Neural progenitor cell (in vitro differentiated cells): ENCODE measurements at regions not wholly inside any gene's neighbourhood (a gene's known extent, or its start where the extent isn't known, plus 50 kb on each side); places are given as distances from the start of the nearest gene placed in this dataset.

Source experiments
- DNase-seq: peaks from one replicate; pipeline ENCODE4 v3.0.0-alpha.2; 2016; ENCODE audit warnings: low spot score
- H2AFZ ChIP-seq: fragments of 200-600 bp; sonication (generic); replicated peaks from 2 replicates; pipeline ENCODE4 v1.6.1; 2016; ENCODE audit warnings: antibody characterized with exemption
- H3F3A ChIP-seq: fragments of 200-600 bp; sonication (generic); 2 replicates; pipeline ENCODE4 v1.6.1; 2016; ENCODE audit warnings: antibody characterized with exemption, low read depth
- H3K27ac ChIP-seq: fragments of 200-600 bp; sonication (generic); 2 replicates; pipeline ENCODE4 v1.5.1; 2016; ENCODE audit warnings: mild to moderate bottlenecking
- H3K27me3 ChIP-seq: fragments of 200-600 bp; sonication (generic); 2 replicates; pipeline ENCODE4 v1.6.1; 2016; ENCODE audit warnings: mild to moderate bottlenecking, moderate library complexity
- H3K36me3 ChIP-seq: fragments of 200-600 bp; sonication (generic); 2 replicates; pipeline ENCODE4 v1.5.1; 2016
- H3K4me1 ChIP-seq: fragments of 200-600 bp; sonication (generic); 2 replicates; pipeline ENCODE4 v1.6.1; 2016; ENCODE audit warnings: mixed run types
- H3K4me2 ChIP-seq: fragments of 200-600 bp; sonication (generic); 2 replicates; pipeline ENCODE4 v1.6.1; 2016
- H3K4me3 ChIP-seq: fragments of 200-600 bp; sonication (generic); 2 replicates; pipeline ENCODE4 v1.5.1; 2016
- H3K79me2 ChIP-seq: fragments of 200-600 bp; sonication (generic); 2 replicates; pipeline ENCODE4 v1.6.1; 2016; ENCODE audit warnings: low read depth
- H3K9ac ChIP-seq: fragments of 200-600 bp; sonication (generic); 2 replicates; pipeline ENCODE4 v1.6.1; 2016
- H3K9me3 ChIP-seq: fragments of 200-600 bp; sonication (generic); 2 replicates; pipeline ENCODE4 v1.5.1; 2016; ENCODE audit warnings: low read depth
- H4K20me1 ChIP-seq: fragments of 200-600 bp; sonication (generic); 2 replicates; pipeline ENCODE4 v1.6.1; 2016; ENCODE audit warnings: low read depth
- H3K27ac Mint-ChIP-seq: 3 replicates; pipeline ENCODE4 v1.8.0; 2021; ENCODE audit warnings: mixed read lengths
- H3K27me3 Mint-ChIP-seq: 2 replicates; pipeline ENCODE4 v1.8.0; 2022; ENCODE audit warnings: low read depth, mild to moderate bottlenecking, inconsistent platforms, moderate library complexity, mixed read lengths; ENCODE audit not compliant: insufficient read depth
- H3K36me3 Mint-ChIP-seq: 3 replicates; pipeline ENCODE4 v1.8.0; 2021; ENCODE audit warnings: mixed read lengths
- H3K4me1 Mint-ChIP-seq: 3 replicates; pipeline ENCODE4 v1.8.0; 2021; ENCODE audit warnings: mixed read lengths
- H3K4me3 Mint-ChIP-seq: 3 replicates; pipeline ENCODE4 v1.8.0; 2021; ENCODE audit warnings: mild to moderate bottlenecking, moderate library complexity, mixed read lengths
- H3K9me3 Mint-ChIP-seq: 3 replicates; pipeline ENCODE4 v1.8.0; 2020; ENCODE audit warnings: mixed read lengths
- EZH2 ChIP-seq: fragments of 200-600 bp; sonication (generic); IDR thresholded peaks from 2 replicates; pipeline ENCODE4 v1.6.1; 2017; ENCODE audit warnings: antibody characterized with exemption, mild to moderate bottlenecking, moderate library complexity
- EZH2phosphoT487 ChIP-seq: fragments of 200-600 bp; sonication (generic); IDR thresholded peaks from 2 replicates; pipeline ENCODE4 v1.6.1; 2017; ENCODE audit warnings: antibody characterized with exemption
- TF ChIP-seq, protein P1 (sequence below): fragments of 200-600 bp; sonication (generic); IDR thresholded peaks from 2 replicates; pipeline ENCODE4 v1.5.1; 2017; ENCODE audit warnings: antibody characterized with exemption, mild to moderate bottlenecking

DNA sequence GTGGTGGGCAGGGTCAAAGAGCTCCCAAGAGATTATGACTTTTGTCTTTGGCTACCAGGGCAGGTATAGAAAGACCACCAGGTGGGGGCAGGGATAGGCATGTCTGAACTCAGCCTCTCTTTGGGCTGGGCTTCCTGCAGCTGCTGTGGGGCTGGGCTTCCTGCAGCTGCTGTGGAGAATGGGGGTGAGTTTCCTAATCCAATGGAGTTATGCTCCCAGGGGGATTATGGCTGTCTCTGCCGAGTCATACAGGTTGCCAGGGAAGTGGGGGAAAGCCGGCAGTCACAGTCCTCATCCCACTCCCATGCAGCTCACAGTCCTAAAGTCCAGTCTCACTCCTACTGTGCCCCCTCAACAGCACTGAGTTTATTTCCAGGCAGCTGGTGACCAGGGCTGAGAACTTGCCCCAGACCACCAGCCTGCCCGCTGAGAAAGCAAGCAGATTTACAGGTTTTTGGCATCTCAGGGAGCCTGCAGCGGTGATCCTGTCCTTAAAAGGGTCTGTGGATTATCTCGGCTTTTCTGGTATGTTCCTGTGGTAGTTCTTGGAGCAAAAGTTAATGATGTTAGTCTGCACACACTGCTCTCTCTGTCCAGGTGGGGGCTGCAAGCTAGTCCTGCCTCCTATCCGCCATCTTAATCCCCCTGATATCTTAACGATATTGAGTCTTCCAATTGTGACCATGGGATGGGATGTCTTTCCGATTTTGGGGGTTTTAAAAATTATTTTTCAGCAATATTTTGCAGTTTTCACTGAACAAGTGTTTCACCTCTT, 133.4 kb downstream of the RTL9 start:
- no peak overlapping the region for H3K27ac Mint-ChIP-seq
- DNase-seq = no peak
- Histone ChIP-seq H3K4me2 (no peak overlapping the region), H3K27me3 (no peaks in the 10 kb centered on the region), H3K9me3 (peaks cover 7% of the 10 kb centered on the region), H2AFZ (no peak overlapping the region), H3F3A (no peaks in the 10 kb centered on the region), H3K4me3 (no peak overlapping the region), H3K9ac (no peak overlapping the region), H3K4me1 (no peaks in the 10 kb centered on the region), H3K79me2 (no peaks in the 10 kb centered on the region), H3K36me3 (no peaks in the 10 kb centered on the region), H4K20me1 (no peaks in the 10 kb centered on the region), H3K27ac (no peak overlapping the region)
- TF ChIP-seq EZH2phosphoT487 = no peak
- TF ChIP-seq EZH2 = no peak
- TF ChIP-seq, protein P1, sequence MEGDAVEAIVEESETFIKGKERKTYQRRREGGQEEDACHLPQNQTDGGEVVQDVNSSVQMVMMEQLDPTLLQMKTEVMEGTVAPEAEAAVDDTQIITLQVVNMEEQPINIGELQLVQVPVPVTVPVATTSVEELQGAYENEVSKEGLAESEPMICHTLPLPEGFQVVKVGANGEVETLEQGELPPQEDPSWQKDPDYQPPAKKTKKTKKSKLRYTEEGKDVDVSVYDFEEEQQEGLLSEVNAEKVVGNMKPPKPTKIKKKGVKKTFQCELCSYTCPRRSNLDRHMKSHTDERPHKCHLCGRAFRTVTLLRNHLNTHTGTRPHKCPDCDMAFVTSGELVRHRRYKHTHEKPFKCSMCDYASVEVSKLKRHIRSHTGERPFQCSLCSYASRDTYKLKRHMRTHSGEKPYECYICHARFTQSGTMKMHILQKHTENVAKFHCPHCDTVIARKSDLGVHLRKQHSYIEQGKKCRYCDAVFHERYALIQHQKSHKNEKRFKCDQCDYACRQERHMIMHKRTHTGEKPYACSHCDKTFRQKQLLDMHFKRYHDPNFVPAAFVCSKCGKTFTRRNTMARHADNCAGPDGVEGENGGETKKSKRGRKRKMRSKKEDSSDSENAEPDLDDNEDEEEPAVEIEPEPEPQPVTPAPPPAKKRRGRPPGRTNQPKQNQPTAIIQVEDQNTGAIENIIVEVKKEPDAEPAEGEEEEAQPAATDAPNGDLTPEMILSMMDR = no peak
- H3K27me3 Mint-ChIP-seq = no peaks in the 10 kb centered on the region
- H3K4me1 Mint-ChIP-seq = peaks cover 7% of the 10 kb centered on the region
- H3K9me3 Mint-ChIP-seq = peaks cover 20% of the 10 kb centered on the region
- H3K36me3 Mint-ChIP-seq = peaks cover 2% of the 10 kb centered on the region
- H3K4me3 Mint-ChIP-seq = no peak overlapping the region

GRCh38 chrX:110504947-110505346, 146.3 kb downstream of the RTL9 start:
- no peak overlapping the region for H2AFZ ChIP-seq
- peaks cover 13% of the 10 kb centered on the region for H3K4me1 Mint-ChIP-seq
- H3K9ac ChIP-seq = no peak overlapping the region
- no peaks in the 10 kb centered on the region for H3F3A ChIP-seq
- no peak overlapping the region for H3K4me3 ChIP-seq
- no peaks in the 10 kb centered on the region for H4K20me1 ChIP-seq
- peaks cover 1% of the 10 kb centered on the region for H3K9me3 Mint-ChIP-seq
- H3K36me3 ChIP-seq = no peaks in the 10 kb centered on the region
- H3K36me3 Mint-ChIP-seq = no peaks in the 10 kb centered on the region
- H3K9me3 ChIP-seq = no peaks in the 10 kb centered on the region
- no peak overlapping the region for H3K27ac ChIP-seq
- no peaks in the 10 kb centered on the region for H3K79me2 ChIP-seq
- no peak overlapping the region for H3K4me3 Mint-ChIP-seq
- H3K27ac Mint-ChIP-seq = no peak overlapping the region
- DNase-seq = no peak
- H3K4me1 ChIP-seq = peaks cover 12% of the 10 kb centered on the region
- no peaks in the 10 kb centered on the region for H3K27me3 Mint-ChIP-seq
- no peaks in the 10 kb centered on the region for H3K27me3 ChIP-seq
- H3K4me2 ChIP-seq = no peak overlapping the region
- no peak for TF ChIP-seq EZH2

DNA sequence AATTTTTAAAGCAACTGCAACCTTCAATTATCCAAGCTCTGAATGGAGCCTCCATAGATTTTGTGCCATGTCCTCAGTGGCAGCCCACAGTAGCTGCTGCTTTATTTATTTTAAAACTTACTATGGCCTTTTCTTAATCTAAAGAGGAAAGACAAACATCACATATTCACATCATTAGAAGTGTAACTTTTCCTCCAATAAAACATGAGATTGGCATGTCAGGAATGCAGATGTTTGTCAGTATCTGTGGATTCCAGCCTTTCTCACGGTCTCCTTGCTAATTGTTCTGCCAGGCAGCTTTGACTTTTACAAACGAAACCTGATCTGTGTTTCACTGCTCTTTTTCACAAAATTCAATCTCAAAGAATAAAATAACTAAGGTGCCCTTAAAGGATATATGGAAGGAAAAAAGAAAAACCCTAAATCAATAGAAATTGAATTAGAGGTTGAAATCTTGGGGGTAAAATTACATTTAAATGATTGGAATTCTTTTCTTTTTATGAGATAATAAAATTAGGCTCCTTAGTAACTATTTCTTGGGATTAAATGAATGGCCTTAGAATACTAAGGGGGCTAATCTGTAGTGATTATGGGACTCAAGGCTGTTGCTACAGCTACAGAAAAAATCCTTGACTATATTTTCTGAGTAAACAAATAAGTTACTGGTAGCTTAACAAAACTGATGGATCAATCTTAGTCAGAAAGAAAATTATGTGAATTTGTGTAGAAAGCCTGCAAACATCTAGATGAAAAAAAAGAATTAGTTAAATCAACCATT, 151.3 kb downstream of the RTL9 start:
- no peak overlapping the region for H3K4me3 ChIP-seq

More for the DNA sequence above, 151.3 kb downstream of the RTL9 start:
- Mint-ChIP-seq H3K27me3 (peaks cover 2% of the 10 kb centered on the region), H3K4me3 (peak overlapping the region; percentile 33), H3K9me3 (peaks cover 1% of the 10 kb centered on the region), H3K27ac (peak overlapping the region; percentile 98), H3K4me1 (peaks cover 27% of the 10 kb centered on the region), H3K36me3 (no peaks in the 10 kb centered on the region)
- Histone ChIP-seq H3K27ac (no peak overlapping the region), H3K9ac (no peak overlapping the region), H3F3A (no peaks in the 10 kb centered on the region), H3K27me3 (no peaks in the 10 kb centered on the region), H3K4me1 (peaks cover 21% of the 10 kb centered on the region), H4K20me1 (no peaks in the 10 kb centered on the region), H3K4me2 (no peak overlapping the region), H3K36me3 (no peaks in the 10 kb centered on the region), H3K9me3 (no peaks in the 10 kb centered on the region), H2AFZ (no peak overlapping the region), H3K79me2 (no peaks in the 10 kb centered on the region)
- TF ChIP-seq, protein P1 = no peak
- TF ChIP-seq EZH2 (no peak), EZH2phosphoT487 (no peak)
- DNase-seq = peak; percentile 41
